ENCODE measurements at regions not wholly inside any gene's neighbourhood (a gene's known extent, or its start where the extent isn't known, plus 50 kb on each side); places are given as distances from the start of the nearest gene placed in this dataset.

DNA sequence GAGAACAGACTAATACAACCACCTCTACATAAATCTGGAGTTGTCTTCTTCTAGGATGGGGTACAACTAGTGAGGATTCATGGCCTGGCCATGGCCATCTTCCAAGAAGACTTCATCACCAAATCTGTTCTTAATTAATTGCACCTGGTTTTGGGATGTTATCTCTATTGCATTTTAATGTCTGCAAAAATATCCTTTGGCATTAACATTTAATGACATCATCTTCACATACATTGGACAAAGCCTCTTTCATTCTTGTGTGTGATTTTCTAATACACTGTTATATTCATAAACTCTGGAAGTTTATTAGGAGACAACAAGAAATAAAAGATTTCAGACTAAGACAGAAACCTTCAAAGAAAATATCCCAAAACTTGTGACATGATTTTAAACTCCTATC, 124.2 kb upstream of the ABCB5 start:
- no peak overlapping the region for H4K8ac ChIP-seq (ENCODE audit: low read depth in 2 of 2, low read length in 2 of 2)
- H2BK15ac ChIP-seq (ENCODE audit: low read depth, low read length) = no peak overlapping the region
- H4K5ac ChIP-seq (ENCODE audit: low read depth, low read length) = no peak overlapping the region
- H2AFZ ChIP-seq (replicated peaks; ENCODE audit: low read length, poor library complexity) = no peak overlapping the region
- H3K23ac ChIP-seq (ENCODE audit: low read depth, low read length) = no peak overlapping the region
- no peak overlapping the region for H3K4me3 ChIP-seq (ENCODE audit: insufficient read depth, low read depth, low read length)
- H3K4me1 ChIP-seq (ENCODE audit: control insufficient read depth, insufficient read depth, low read length) = no peaks in the 10 kb centered on the region
- ATAC-seq (ENCODE audit: low read depth) = no peak
- no peaks in the 10 kb centered on the region for H3K27me3 ChIP-seq (ENCODE audit: control insufficient read depth, insufficient read depth, low read length)
- no peak overlapping the region for H3K14ac ChIP-seq (replicated peaks; ENCODE audit: low read depth, low read length)
- no peak for DNase-seq
- POLR2A ChIA-PET (ENCODE audit: unreplicated experiment) = no interaction called here
- H2AK9ac ChIP-seq (replicated peaks; ENCODE audit: low read depth, low read length, poor library complexity) = no peak overlapping the region
- no peaks in the 10 kb centered on the region for H3K9me1 ChIP-seq (ENCODE audit: insufficient read depth, low read length)
- no TSS peak for BruUV-seq (replicated peaks)
- H3K56ac ChIP-seq (ENCODE audit: extremely low read depth, insufficient read depth, low read length) = no peak overlapping the region
- dilution Hi-C loops (cut with HindIII; ENCODE audit: low sequenced_read_pairs, unreplicated experiment) = no loop called here
- no peaks in the 10 kb centered on the region for H3K36me3 ChIP-seq (ENCODE audit: control insufficient read depth, insufficient read depth, low read length)
- H4K91ac ChIP-seq (ENCODE audit: insufficient read depth, low read depth, low read length) = no peak overlapping the region
- H3K9me3 ChIP-seq (ENCODE audit: control insufficient read depth, insufficient read depth, low read length) = peaks cover 3% of the 10 kb centered on the region
- no peak overlapping the region for H2AK5ac ChIP-seq (ENCODE audit: low read depth, low read length)
- H4K20me1 ChIP-seq (ENCODE audit: insufficient read depth, low read length) = no peaks in the 10 kb centered on the region
- no peak overlapping the region for H3K9ac ChIP-seq (ENCODE audit: low read depth, low read length)
- no peak overlapping the region for H3K27ac ChIP-seq (ENCODE audit: insufficient read depth, low read length)
- in situ Hi-C loops (cut with MboI; ENCODE audit: low sequenced_read_pairs) = no loop called here
- H3K18ac ChIP-seq (ENCODE audit: low read depth, low read length) = no peak overlapping the region
- no peak for TF ChIP-seq POLR2A (IDR thresholded peaks at IDR 0.05; ENCODE audit: low read depth, low read length)
- TF ChIP-seq, protein P1, sequence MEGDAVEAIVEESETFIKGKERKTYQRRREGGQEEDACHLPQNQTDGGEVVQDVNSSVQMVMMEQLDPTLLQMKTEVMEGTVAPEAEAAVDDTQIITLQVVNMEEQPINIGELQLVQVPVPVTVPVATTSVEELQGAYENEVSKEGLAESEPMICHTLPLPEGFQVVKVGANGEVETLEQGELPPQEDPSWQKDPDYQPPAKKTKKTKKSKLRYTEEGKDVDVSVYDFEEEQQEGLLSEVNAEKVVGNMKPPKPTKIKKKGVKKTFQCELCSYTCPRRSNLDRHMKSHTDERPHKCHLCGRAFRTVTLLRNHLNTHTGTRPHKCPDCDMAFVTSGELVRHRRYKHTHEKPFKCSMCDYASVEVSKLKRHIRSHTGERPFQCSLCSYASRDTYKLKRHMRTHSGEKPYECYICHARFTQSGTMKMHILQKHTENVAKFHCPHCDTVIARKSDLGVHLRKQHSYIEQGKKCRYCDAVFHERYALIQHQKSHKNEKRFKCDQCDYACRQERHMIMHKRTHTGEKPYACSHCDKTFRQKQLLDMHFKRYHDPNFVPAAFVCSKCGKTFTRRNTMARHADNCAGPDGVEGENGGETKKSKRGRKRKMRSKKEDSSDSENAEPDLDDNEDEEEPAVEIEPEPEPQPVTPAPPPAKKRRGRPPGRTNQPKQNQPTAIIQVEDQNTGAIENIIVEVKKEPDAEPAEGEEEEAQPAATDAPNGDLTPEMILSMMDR (conservative IDR thresholded peaks at IDR 0.05; ENCODE audit: low read depth, low read length) = no peak
- TF ChIP-seq RAD21 (IDR thresholded peaks at IDR 0.05; ENCODE audit: low read length) = no peak
- TF ChIP-seq CEBPB (IDR thresholded peaks at IDR 0.05; ENCODE audit: low read depth, low read length) = no peak
- TF ChIP-seq CHD1 (IDR thresholded peaks at IDR 0.05; ENCODE audit: low read depth, low read length) = no peak
- H3K4ac ChIP-seq (ENCODE audit: low read depth, low read length) = no peak overlapping the region
- CTCF ChIA-PET = no interaction called here
- no peak overlapping the region for H3K4me2 ChIP-seq (ENCODE audit: low read depth, low read length)
- H2BK5ac ChIP-seq (ENCODE audit: low read depth, low read length, poor library complexity, severe bottlenecking) = no peak overlapping the region
- H2BK20ac ChIP-seq (ENCODE audit: low read depth, low read length) = no peak overlapping the region
- intact Hi-C loops (cut with micrococcal nuclease) = no loop called here
- H3K79me1 ChIP-seq (ENCODE audit: low read depth in 1 of 2, low read length in 2 of 2) = no peaks in the 10 kb centered on the region
- no peak overlapping the region for H2BK120ac ChIP-seq (ENCODE audit: low read depth, low read length)
